H1 (cell line): ENCODE measurements at regions not wholly inside any gene's neighbourhood (a gene's known extent, or its start where the extent isn't known, plus 50 kb on each side); places are given as distances from the start of the nearest gene placed in this dataset.

ENCODE experiments used
- CTCF ChIA-PET: fragments of 300-600 bp; sonication (Branson Sonifier 250); formaldehyde crosslinking; loops from one replicate; lab custom pipeline; 2021; ENCODE audit not compliant: partially characterized antibody; lab: Charles Lee
- POLR2A ChIA-PET: fragments of 300-600 bp; sonication (Branson Sonifier 250); formaldehyde crosslinking; loops from one replicate; lab custom pipeline; 2021; ENCODE audit warnings: inconsistent platforms; ENCODE audit not compliant: partially characterized antibody; lab: Charles Lee
- DNase-seq, 2 experiments: peaks; one replicate each; pipeline versions ENCODE4 v3.0.0 to v3.0.0-alpha.2; 2010 to 2022; ENCODE audit warnings: low spot score in 2 of 2, low read depth in 1 of 2, mixed read lengths in 1 of 2
- FAIRE-seq: peaks from 2 replicates; lab custom pipeline; 2011; peaks lifted over from hg19 to GRCh38; lab: Jason Lieb, UNC
- H2AFZ ChIP-seq: 2 replicates; pipeline ENCODE4 v1.8.1; 2012; ENCODE audit warnings: low read length, inconsistent platforms
- H2AK5ac ChIP-seq: 2 replicates; pipeline ENCODE4 v1.6.1; 2013; ENCODE audit warnings: low read depth, low read length
- H2BK120ac ChIP-seq: replicated peaks from 2 replicates; pipeline ENCODE3; 2013; ENCODE audit warnings: low read depth, low read length, inconsistent platforms
- H2BK12ac ChIP-seq: 2 replicates; pipeline ENCODE4 v1.6.1; 2013; ENCODE audit warnings: low read depth, low read length
- H2BK15ac ChIP-seq: 2 replicates; pipeline ENCODE4 v1.6.1; 2013; ENCODE audit warnings: low read length
- H2BK20ac ChIP-seq: 2 replicates; pipeline ENCODE4 v1.6.1; 2013; ENCODE audit warnings: low read length
- H2BK5ac ChIP-seq: 2 replicates; pipeline ENCODE4 v1.6.1; 2013; ENCODE audit warnings: low read depth, low read length
- H3K14ac ChIP-seq: 2 replicates; pipeline ENCODE4 v1.6.1; 2013; ENCODE audit warnings: inconsistent platforms; ENCODE audit not compliant: insufficient read length
- H3K18ac ChIP-seq: 2 replicates; pipeline ENCODE4 v1.6.1; 2013; ENCODE audit warnings: low read length; ENCODE audit errors: extremely low read depth
- H3K23ac ChIP-seq: 2 replicates; pipeline ENCODE4 v1.6.1; 2013; ENCODE audit warnings: inconsistent platforms; ENCODE audit not compliant: insufficient read length
- H3K23me2 ChIP-seq: 2 replicates; pipeline ENCODE4 v1.6.1; 2013; ENCODE audit warnings: low read depth, low read length
- H3K27ac ChIP-seq: 2 replicates; pipeline ENCODE4 v1.6.1; 2011; ENCODE audit warnings: low read depth, low read length, inconsistent platforms
- H3K27me3 ChIP-seq, 4 experiments: replicated peaks in 1 of 4; 1 replicate in 1 of 4; 2 replicates in 3 of 4; pipeline versions ENCODE4 v1.6.1 to v1.8.1; 2011 to 2013; ENCODE audit warnings: low read length in 3 of 4, mild to moderate bottlenecking in 3 of 4, inconsistent platforms in 2 of 4, mixed read lengths in 2 of 4, moderate library complexity in 1 of 4; ENCODE audit not compliant: control insufficient read depth in 3 of 4, insufficient read depth in 3 of 4; ENCODE audit errors: extremely low read depth in 1 of 4
- H3K36me3 ChIP-seq, 4 experiments: 2 replicates each; pipeline versions ENCODE4 v1.6.1 to v1.8.1; 2011 to 2013; ENCODE audit warnings: mild to moderate bottlenecking in 4 of 4, low read length in 3 of 4, moderate library complexity in 2 of 4, control low read depth in 1 of 4, inconsistent platforms in 1 of 4; ENCODE audit not compliant: insufficient read depth in 4 of 4, control insufficient read depth in 2 of 4
- H3K4ac ChIP-seq: replicated peaks from 2 replicates; pipeline ENCODE3; 2013; ENCODE audit warnings: low read length, low read depth, mixed read lengths, inconsistent platforms; ENCODE audit not compliant: insufficient read length
- H3K4me1 ChIP-seq, 4 experiments: replicated peaks in 1 of 4; 1 replicate in 1 of 4; 2 replicates in 3 of 4; pipeline versions ENCODE4 v1.6.1 to v1.8.1; 2011 to 2013; ENCODE audit warnings: low read length in 3 of 4, inconsistent platforms in 2 of 4, mixed read lengths in 1 of 4; ENCODE audit not compliant: insufficient read depth in 4 of 4, control insufficient read depth in 3 of 4
- H3K4me2 ChIP-seq, 2 experiments: 2 replicates each; pipeline versions ENCODE4 v1.6.1 to v1.8.1; 2011 to 2013; ENCODE audit warnings: low read depth in 2 of 2, low read length in 2 of 2, control low read depth in 1 of 2, inconsistent platforms in 1 of 2, mild to moderate bottlenecking in 1 of 2; ENCODE audit not compliant: insufficient read depth in 1 of 2
- H3K4me3 ChIP-seq, 4 experiments: fragments of 200-600, 300-600 bp in 1 of 4; sonication (generic), shearing (Covaris generic), sonication (Bioruptor Twin) in 1 of 4; 2 replicates each; pipeline versions ENCODE4 v1.5.1 to v1.8.1; 2011 to 2016; ENCODE audit warnings: low read length in 4 of 4, low read depth in 3 of 4, control low read depth in 2 of 4, inconsistent platforms in 2 of 4, mild to moderate bottlenecking in 2 of 4, mixed read lengths in 1 of 4, moderate library complexity in 1 of 4; ENCODE audit not compliant: insufficient read depth in 2 of 4; ENCODE audit errors: extremely low read depth in 1 of 4
- H3K56ac ChIP-seq: replicated peaks from 2 replicates; pipeline ENCODE3; 2013; ENCODE audit warnings: low read depth, mild to moderate bottlenecking, mixed read lengths, low read length, inconsistent platforms; ENCODE audit not compliant: insufficient read length
- H3K79me1 ChIP-seq: 2 replicates; pipeline ENCODE4 v1.6.1; 2013; ENCODE audit warnings: low read depth, low read length, control low read depth
- H3K79me2 ChIP-seq, 2 experiments: 2 replicates each; pipeline versions ENCODE4 v1.6.1 to v1.8.1; 2012 to 2013; ENCODE audit warnings: low read length in 2 of 2, mild to moderate bottlenecking in 2 of 2, inconsistent platforms in 1 of 2; ENCODE audit not compliant: insufficient read depth in 2 of 2, control insufficient read depth in 1 of 2
- H3K9ac ChIP-seq, 4 experiments: replicated peaks in 1 of 4; 1 replicate in 1 of 4; 2 replicates in 3 of 4; pipeline versions ENCODE4 v1.6.1 to v1.8.1; 2011 to 2013; ENCODE audit warnings: low read depth in 3 of 4, low read length in 3 of 4, control low read depth in 2 of 4, mild to moderate bottlenecking in 2 of 4, moderate library complexity in 2 of 4, inconsistent platforms in 1 of 4; ENCODE audit errors: extremely low read depth in 1 of 4
- H3K9me3 ChIP-seq, 2 experiments: 2 replicates each; pipeline versions ENCODE4 v1.6.1 to v1.8.1; 2012 to 2013; ENCODE audit warnings: mild to moderate bottlenecking in 2 of 2, moderate library complexity in 2 of 2, control low read depth in 1 of 2, inconsistent platforms in 1 of 2, low read depth in 1 of 2, low read length in 1 of 2, mixed read lengths in 1 of 2; ENCODE audit not compliant: insufficient read depth in 2 of 2
- H4K20me1 ChIP-seq, 2 experiments: replicated peaks in 1 of 2; 2 replicates each; pipeline versions ENCODE3 to v1.8.1; 2011 to 2013; ENCODE audit warnings: inconsistent platforms in 2 of 2, low read length in 2 of 2, mild to moderate bottlenecking in 1 of 2; ENCODE audit not compliant: insufficient read depth in 2 of 2, control insufficient read depth in 1 of 2
- H4K5ac ChIP-seq: 2 replicates; pipeline ENCODE4 v1.6.1; 2013; ENCODE audit warnings: low read length, low read depth, mixed read lengths, inconsistent platforms; ENCODE audit not compliant: insufficient read length
- H4K8ac ChIP-seq: 2 replicates; pipeline ENCODE4 v1.8.0; 2013; ENCODE audit warnings: mild to moderate bottlenecking, moderate library complexity, low read length, inconsistent platforms; ENCODE audit not compliant: insufficient read depth; ENCODE audit errors: extremely low read depth
- H4K91ac ChIP-seq: replicated peaks from 2 replicates; pipeline ENCODE3; 2013; ENCODE audit warnings: low read length, mixed read lengths, inconsistent platforms; ENCODE audit not compliant: insufficient read length
- BACH1 ChIP-seq: IDR thresholded peaks from 2 replicates; pipeline ENCODE4 v1.6.1; 2012; ENCODE audit warnings: low read length, improper control_type of control experiment
- BCL11A ChIP-seq, 2 experiments: IDR thresholded peaks; one replicate each; pipeline ENCODE4 v1.6.1; 2011; ENCODE audit warnings: low read depth in 2 of 2, low read length in 2 of 2, mild to moderate bottlenecking in 2 of 2
- CHD1 ChIP-seq: IDR thresholded peaks from 2 replicates; pipeline ENCODE4 v1.6.1; 2012; ENCODE audit warnings: low read depth, low read length, improper control_type of control experiment
- EP300 ChIP-seq, 2 experiments: IDR thresholded peaks; 1 replicate in 1 of 2; 2 replicates in 1 of 2; pipeline ENCODE4 v1.6.1; 2011 to 2012; ENCODE audit warnings: low read depth in 2 of 2, low read length in 2 of 2, mild to moderate bottlenecking in 2 of 2, borderline replicate concordance in 1 of 2, inconsistent platforms in 1 of 2, moderate library complexity in 1 of 2
- HDAC2 ChIP-seq, 2 experiments: fragments of 300-600 bp in 1 of 2; sonication (generic) in 1 of 2; IDR thresholded peaks; 2 replicates each; pipeline ENCODE4 v1.6.1; 2011 to 2012; ENCODE audit warnings: low read depth in 2 of 2, low read length in 2 of 2, mild to moderate bottlenecking in 2 of 2, moderate library complexity in 2 of 2, borderline replicate concordance in 1 of 2, inconsistent platforms in 1 of 2
- HDAC6 ChIP-seq: IDR thresholded peaks from one replicate; pipeline ENCODE4 v1.7.1; 2012; ENCODE audit warnings: low read depth, mild to moderate bottlenecking, inconsistent platforms, low read length, moderate library complexity
- KDM1A ChIP-seq: fragments of 200-600, 300-600 bp; sonication (generic); IDR thresholded peaks from 2 replicates; pipeline ENCODE4 v1.7.1; 2016; ENCODE audit warnings: mild to moderate bottlenecking, low read length, borderline replicate concordance
- KDM5A ChIP-seq: fragments of 200-600 bp; IDR thresholded peaks from 2 replicates; pipeline ENCODE4 v1.7.1; 2012; ENCODE audit warnings: mild to moderate bottlenecking, low read length, inconsistent platforms, mixed read lengths
- POU5F1 ChIP-seq: IDR thresholded peaks from 2 replicates; pipeline ENCODE4 v1.6.1; 2011; ENCODE audit warnings: low read depth, mild to moderate bottlenecking, low read length, moderate library complexity
- RNF2 ChIP-seq: fragments of 200-900, 300-1000 bp; sonication (generic); IDR thresholded peaks from 2 replicates; pipeline ENCODE4 v1.7.1; 2016; ENCODE audit warnings: borderline replicate concordance, low read depth, mild to moderate bottlenecking, antibody characterized with exemption, low read length; ENCODE audit not compliant: poor library complexity, severe bottlenecking; ENCODE audit errors: missing control alignments
- SP2 ChIP-seq: IDR thresholded peaks from 2 replicates; pipeline ENCODE4 v1.6.1; 2012; ENCODE audit warnings: mild to moderate bottlenecking, low read length, inconsistent platforms
- SRF ChIP-seq: IDR thresholded peaks from 2 replicates; pipeline ENCODE4 v1.6.1; 2011; ENCODE audit warnings: mild to moderate bottlenecking, low read depth, low read length, moderate library complexity
- WGBS, 2 experiments: shearing (Covaris generic) in 1 of 2; methylation state at CpG; one replicate each; pipeline versions ENCODE4 v1.1.6 to v1.1.7; 2013 to 2015; ENCODE audit warnings: low lambda C conversion rate in 2 of 2, mixed read lengths in 2 of 2, inconsistent platforms in 1 of 2, low coverage in 1 of 2, missing lambda C conversion rate in 1 of 2; ENCODE audit not compliant: insufficient replicate concordance in 2 of 2, insufficient coverage in 1 of 2, insufficient read length in 1 of 2; ENCODE audit errors: extremely low coverage in 1 of 2, missing lambda C conversion rate in 1 of 2; 5-methylcytosine and 5-hydroxymethylcytosine counted together

GRCh38 chr10:3451516-3452172 lies 279.1 kb upstream of the PITRM1 start:
- ChIA-PET CTCF (interaction anchor here (0.6 to 1.6 kb wide), 2 partner anchors 10 to 44 kb away, joined by 4 to 9 read pairs; no protein-coding TSS in a partner anchor), POLR2A (no interaction called here)
- WGBS, 2 experiments, result 74% methylated on average over 4 of the region's 4 CpGs; no CpG with 5 or more reads in 1 of the 2 experiments
- no peak overlapping the region for H3K4ac ChIP-seq
- no peak overlapping the region for H4K5ac ChIP-seq
- H3K14ac ChIP-seq, result no peak overlapping the region
- peak overlapping the region; percentile 25; the same call in 1 of the 2 replicates for H2BK15ac ChIP-seq
- H3K9ac ChIP-seq, result peak overlapping the region in 1 of 4 experiments; percentile 15; a peak in 1 of 7 replicates
- H2BK20ac ChIP-seq, result peak overlapping the region; percentile 10; the same call in 1 of the 2 replicates
- H3K36me3 ChIP-seq, result no peaks in the 10 kb centered on the region
- H3K27ac ChIP-seq, result no peak overlapping the region
- no peak overlapping the region for H3K23ac ChIP-seq
- no peaks in the 10 kb centered on the region for H3K23me2 ChIP-seq
- peak overlapping the region; percentile 51 for H2BK120ac ChIP-seq
- H3K79me1 ChIP-seq, result no peaks in the 10 kb centered on the region
- peak overlapping the region; percentile 62; the same call in 1 of the 2 replicates for H2BK5ac ChIP-seq
- H3K79me2 ChIP-seq, result no peaks in the 10 kb centered on the region
- peaks cover 0 to 15% (median 9%) of the 10 kb centered on the region in 4 experiments; a peak in 5 of 7 replicates for H3K4me1 ChIP-seq
- peak overlapping the region in 1 of 2 experiments; percentile 21; a peak in 1 of 4 replicates for H3K4me2 ChIP-seq
- peak overlapping the region; percentile 12; the same call in 1 of the 2 replicates for H2AK5ac ChIP-seq
- DNase-seq (no peak), FAIRE-seq (no peak)
- H3K27me3 ChIP-seq, result peaks cover 0 to 3% (median 0%) of the 10 kb centered on the region in 4 experiments; a peak in 1 of 7 replicates
- no peak overlapping the region for H3K56ac ChIP-seq
- no peaks in the 10 kb centered on the region for H4K20me1 ChIP-seq
- H4K91ac ChIP-seq, result peak overlapping the region; percentile 25
- peak overlapping the region; percentile 73 for H3K18ac ChIP-seq
- no peaks in the 10 kb centered on the region for H3K9me3 ChIP-seq
- no peak overlapping the region for H4K8ac ChIP-seq
- H3K4me3 ChIP-seq, result no peak overlapping the region
- H2BK12ac ChIP-seq, result peak overlapping the region; percentile 62
- H2AFZ ChIP-seq, result no peak overlapping the region; the same call in 1 of the 2 replicates
- TF ChIP-seq EP300 (IDR thresholded peaks at IDR 0.05; ENCODE audit: borderline replicate concordance in 1 of 2, low read depth in 2 of 2, low read length in 2 of 2) (no peak), SRF (no peak), BCL11A (IDR thresholded peaks at IDR 0.05; ENCODE audit: low read depth in 2 of 2, low read length in 2 of 2) (no peak), RNF2 (no peak), HDAC2 (IDR thresholded peaks at IDR 0.05; ENCODE audit: borderline replicate concordance in 1 of 2, low read depth in 2 of 2, low read length in 2 of 2) (no peak), KDM1A (no peak), SP2 (no peak), CHD1 (no peak), KDM5A (no peak), HDAC6 (no peak), BACH1 (no peak), POU5F1 (no peak)
